Fibroblast of mammary gland (primary cell): ENCODE measurements at regions not wholly inside any gene's neighbourhood (a gene's known extent, or its start where the extent isn't known, plus 50 kb on each side); places are given as distances from the start of the nearest gene placed in this dataset.

ENCODE experiments used
- DNase-seq: peaks from one replicate; pipeline ENCODE4 v3.0.0-alpha.2; 2010; ENCODE audit warnings: low read depth
- H3K4me3 ChIP-seq: 2 replicates; pipeline ENCODE4 v1.5.1; 2011; ENCODE audit warnings: low read depth, mild to moderate bottlenecking, low read length, moderate library complexity; ENCODE audit not compliant: control insufficient read depth
- CTCF ChIP-seq: conservative IDR thresholded peaks from 2 replicates; pipeline ENCODE4 v1.5.1; 2011; ENCODE audit warnings: low read depth, low read length, inconsistent platforms; ENCODE audit not compliant: control insufficient read depth, insufficient read depth

DNA sequence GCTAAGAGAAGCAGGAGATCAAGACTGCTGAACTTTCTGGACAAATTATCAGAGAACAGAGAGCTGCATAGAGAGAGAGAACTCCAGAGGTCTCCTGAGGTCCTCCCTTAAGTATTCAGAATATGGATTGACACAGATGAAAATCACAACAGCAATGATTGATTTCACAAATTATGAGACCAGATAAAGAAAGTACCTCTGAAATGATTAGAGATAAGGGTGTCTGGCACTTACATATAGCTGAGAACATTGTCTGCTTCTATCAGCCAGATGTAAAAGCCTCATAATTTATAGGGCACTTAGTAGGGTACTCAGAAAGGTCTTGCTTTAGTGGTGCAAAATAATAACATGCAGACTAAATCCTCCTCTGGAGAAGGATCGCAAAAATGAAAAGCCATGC lies 1301.8 kb downstream of the BRINP3 start:
- TF ChIP-seq CTCF, result no peak
- no peak for DNase-seq
- H3K4me3 ChIP-seq, result no peak overlapping the region

DNA sequence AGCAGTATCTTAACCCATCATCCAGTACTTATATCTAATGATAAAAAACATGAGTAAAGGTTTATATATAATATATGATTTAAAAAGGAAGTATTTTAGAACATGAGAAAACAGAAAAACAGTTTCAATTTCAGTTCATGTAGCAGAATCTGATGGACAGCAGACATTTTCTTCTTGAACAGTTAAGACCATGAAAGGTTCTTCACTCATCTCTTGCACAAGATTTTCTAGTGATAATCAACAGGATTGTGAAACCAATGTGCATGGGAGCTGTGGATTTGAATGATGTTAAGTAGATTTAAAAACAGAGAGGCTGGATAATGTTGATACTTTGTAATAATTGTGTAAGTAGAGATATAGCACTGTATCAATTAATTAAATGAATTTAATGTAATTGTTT lies 1297.6 kb downstream of the BRINP3 start:
- no peak for TF ChIP-seq CTCF
- DNase-seq, result no peak
- no peak overlapping the region for H3K4me3 ChIP-seq

GRCh38 chr1:189185097-189185496 lies 1292.6 kb downstream of the BRINP3 start:
- no peak overlapping the region for H3K4me3 ChIP-seq
- no peak for TF ChIP-seq CTCF
- DNase-seq, result no peak

- no peak overlapping the region for H3K4me3 ChIP-seq
- DNase-seq, result no peak
- TF ChIP-seq CTCF, result no peak
Observed at GRCh38 chr1:189192741-189193520, 1284.7 kb downstream of the BRINP3 start.

DNA sequence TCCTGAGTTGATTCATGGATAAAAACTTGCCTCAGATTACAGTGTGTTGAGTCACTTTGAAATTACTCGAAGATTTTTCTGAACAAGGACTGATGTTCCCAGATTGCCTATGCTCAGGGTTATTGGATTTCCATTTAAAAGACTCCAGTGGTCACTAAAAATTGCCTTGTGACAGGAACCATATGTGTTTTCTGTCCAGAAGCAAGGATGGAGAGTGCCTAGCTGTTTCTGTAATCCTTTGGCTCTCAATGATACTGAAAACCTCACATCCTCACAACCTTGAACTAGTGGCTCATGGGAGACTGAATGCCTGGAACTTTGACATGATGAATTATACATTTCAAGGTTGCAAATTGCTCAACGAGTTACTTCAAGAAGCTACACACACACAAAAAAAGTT lies 1271.8 kb downstream of the BRINP3 start:
- DNase-seq, result no peak
- no peak overlapping the region for H3K4me3 ChIP-seq
- TF ChIP-seq CTCF, result no peak

DNA sequence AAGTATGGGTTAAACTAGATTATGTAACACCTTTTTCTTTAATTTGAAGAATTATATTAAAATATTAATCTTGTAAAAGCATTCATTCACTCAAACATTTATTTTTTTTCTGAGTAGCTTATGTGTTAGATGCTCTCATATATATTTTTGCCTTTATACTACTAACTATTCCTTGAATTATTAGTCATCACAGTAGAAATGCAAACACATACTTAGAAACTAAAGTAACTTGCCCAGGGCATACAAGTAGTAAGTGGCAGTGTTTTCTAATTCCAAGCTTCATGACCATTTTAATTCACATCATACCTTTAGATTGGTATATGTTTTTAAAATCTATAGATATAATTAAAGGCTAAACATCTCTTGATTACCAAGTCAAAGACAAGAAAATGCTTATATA lies 1271.0 kb downstream of the BRINP3 start:
- no peak overlapping the region for H3K4me3 ChIP-seq
- DNase-seq, result no peak
- no peak for TF ChIP-seq CTCF
